ENCODE measurements at regions not wholly inside any gene's neighbourhood (a gene's known extent, or its start where the extent isn't known, plus 50 kb on each side); places are given as distances from the start of the nearest gene placed in this dataset.

- no peak for DNase-seq
These were observed 182.4 kb downstream of the ANXA2 start for GRCh38 chr15:60215225-60215963.

DNA sequence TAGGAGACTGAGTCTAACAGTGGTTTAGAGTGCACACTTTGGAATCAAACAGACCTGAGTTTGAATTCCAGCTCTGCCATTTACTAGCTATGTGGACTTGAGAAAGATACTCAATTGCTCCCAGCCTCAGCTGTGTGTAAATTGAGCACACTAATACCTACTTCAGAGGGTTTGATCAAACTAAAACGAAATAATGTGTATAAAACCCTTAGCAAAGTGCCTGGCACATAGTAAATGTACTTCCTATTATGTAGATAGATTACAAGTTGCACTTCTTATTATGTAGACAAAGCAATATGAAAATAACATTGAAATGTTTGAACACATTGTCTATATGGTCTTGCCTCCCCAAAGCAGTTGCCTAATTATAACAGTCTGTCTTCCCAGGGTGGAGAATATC, 180.6 kb downstream of the ANXA2 start:
- DNase-seq = no peak

- no peak for DNase-seq
These were observed 179.5 kb downstream of the ANXA2 start for GRCh38 chr15:60218256-60218655.

DNA sequence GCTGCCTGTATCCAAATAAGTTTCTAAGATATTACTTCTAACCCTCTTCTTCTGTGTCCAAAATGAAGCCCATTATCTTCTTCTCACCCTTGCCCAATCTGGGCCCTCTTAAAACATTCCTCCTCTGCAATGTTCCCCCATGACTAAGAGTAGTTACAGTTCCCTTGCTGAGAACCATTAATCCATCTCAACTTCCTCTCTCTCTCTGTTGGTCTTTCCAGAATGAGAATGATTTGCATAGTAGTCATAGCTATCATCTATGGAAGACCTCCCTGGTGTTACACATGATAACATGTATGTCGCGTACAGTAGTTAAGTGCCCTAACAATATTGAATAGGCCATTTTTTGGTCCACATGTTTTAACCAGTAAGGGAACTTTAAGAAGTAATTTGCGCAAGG, 177.9 kb downstream of the ANXA2 start:
- peak; percentile 37 for DNase-seq

- DNase-seq = no peak
These were observed 176.4 kb downstream of the ANXA2 start for GRCh38 chr15:60221356-60221755.

DNA sequence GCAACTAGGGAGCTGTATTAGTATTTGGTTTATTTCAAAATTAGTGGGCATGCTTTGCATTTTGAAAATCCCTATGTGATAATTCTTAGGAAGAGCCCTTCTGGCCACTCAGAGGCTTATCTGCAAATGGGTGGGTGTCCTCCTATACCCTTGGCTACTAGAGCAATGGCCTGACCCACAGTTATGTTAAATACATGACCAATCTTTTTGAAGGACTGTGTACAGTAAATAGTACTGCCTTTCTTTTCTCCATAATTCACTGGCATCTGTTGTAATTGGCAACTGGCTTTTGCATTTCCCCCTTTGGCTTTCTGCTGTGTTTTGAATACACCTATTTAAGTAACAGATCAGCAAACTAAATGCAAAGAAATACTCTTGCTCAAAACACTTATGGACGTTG, 175.4 kb downstream of the ANXA2 start:
- DNase-seq = no peak

- no peak for DNase-seq
These were observed 174.6 kb downstream of the ANXA2 start for GRCh38 chr15:60223176-60223575.

- no peak for DNase-seq
These were observed 170.9 kb downstream of the ANXA2 start for GRCh38 chr15:60226924-60227323.

GRCh38 chr15:60228101-60228500, 169.7 kb downstream of the ANXA2 start:
- peak; percentile 6 for DNase-seq

DNA sequence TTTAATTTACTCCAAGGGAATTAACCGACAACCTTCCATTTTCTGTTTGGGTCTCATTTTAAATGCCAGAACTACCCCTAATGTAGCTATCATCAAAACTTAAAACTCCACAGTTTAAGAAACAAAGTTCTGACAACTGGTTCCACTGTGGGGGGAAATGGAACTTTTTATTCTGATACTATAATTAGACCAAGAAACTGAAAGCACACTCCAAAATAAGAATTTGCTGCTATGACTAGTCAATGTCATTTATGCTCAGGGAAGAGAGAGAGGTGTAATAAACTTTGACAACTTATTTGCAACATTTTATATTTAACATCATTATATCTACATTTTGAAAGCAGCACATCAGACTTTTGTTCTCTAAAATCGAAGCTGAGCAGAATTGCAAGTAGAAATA, 169.2 kb downstream of the ANXA2 start:
- DNase-seq = no peak

GRCh38 chr15:60235951-60236710, 161.7 kb downstream of the ANXA2 start:
- no peak for DNase-seq

- DNase-seq = peak; percentile 24
These were observed 160.3 kb downstream of the ANXA2 start for GRCh38 chr15:60237446-60237845.

DNA sequence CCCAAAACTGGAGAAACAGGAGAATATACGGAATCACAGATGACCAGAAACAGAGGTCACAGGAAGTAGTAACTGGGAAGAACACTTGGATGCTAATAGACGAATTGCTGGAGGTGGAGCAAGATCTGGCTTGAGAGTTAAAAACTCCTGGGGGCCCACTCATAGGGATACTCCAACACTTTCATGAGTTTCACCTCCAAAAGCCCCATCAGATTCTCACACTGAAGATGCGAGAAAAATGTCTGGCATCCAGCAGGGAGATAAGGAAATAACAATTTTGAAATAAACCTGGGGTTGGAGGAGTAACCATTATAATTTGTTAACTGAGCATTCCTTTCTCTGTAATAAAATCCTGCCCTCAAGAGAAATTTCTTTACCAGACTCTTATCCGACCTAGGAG, 154.0 kb downstream of the ANXA2 start:
- no peak for DNase-seq

GRCh38 chr15:60244813-60245212, 153.0 kb downstream of the ANXA2 start:
- DNase-seq = no peak

GRCh38 chr15:60250316-60250715, 147.5 kb downstream of the ANXA2 start:
- no peak for DNase-seq

DNA sequence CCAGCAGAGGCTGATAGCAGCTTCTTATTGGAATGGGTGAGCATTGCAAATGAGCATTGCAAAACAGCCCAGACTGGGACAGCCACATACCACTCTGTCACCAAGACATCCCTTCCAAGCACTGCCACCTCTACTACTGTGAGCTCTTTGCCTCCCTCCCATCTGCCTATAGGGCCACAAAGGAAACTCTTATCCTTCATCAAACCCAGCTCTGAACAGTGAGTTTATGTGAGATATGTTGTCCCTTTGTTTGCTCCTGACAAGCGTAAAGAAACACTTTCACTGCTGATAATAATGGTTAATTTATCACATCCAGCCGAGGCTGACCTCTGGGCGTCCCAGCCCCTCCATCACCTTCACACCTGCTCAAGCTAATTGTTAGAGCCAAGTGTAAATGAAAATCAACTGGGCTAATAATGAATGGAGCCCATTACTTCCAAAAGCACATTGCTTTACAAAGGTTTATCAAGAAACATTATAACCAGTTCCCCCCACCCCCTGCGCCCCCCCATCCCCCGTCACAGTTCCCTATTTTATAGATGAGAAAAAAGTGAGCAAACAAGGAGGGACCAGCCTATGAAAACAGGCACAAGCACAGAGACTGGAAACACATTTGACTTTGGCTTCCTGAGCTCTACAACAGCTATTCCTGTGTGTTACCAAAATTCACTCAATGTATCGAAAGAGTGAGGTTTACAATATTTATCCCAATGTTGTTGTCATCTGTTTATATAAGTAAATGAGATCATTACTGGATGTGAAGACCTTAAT, 146.3 kb downstream of the ANXA2 start:
- no peak for DNase-seq

DNA sequence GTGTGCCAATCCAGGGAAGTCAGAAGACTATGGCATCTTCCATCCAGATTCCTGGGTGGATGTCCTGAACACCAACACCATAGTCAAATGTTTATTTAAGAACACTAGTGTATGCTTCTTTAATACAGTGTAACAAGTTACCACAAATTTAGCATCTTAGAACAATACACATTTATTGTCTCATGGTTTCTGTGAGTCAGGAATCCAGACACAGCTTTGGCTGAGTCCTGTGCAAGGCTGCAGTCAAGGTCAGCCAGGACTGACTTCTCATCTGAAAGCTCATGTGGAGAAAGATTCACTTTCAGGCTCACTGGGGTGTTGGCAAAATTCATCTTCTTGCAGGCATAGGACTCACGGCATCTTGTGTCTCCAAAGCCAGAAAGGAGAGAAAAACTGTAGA, 143.4 kb downstream of the ANXA2 start:
- no peak for DNase-seq

DNA sequence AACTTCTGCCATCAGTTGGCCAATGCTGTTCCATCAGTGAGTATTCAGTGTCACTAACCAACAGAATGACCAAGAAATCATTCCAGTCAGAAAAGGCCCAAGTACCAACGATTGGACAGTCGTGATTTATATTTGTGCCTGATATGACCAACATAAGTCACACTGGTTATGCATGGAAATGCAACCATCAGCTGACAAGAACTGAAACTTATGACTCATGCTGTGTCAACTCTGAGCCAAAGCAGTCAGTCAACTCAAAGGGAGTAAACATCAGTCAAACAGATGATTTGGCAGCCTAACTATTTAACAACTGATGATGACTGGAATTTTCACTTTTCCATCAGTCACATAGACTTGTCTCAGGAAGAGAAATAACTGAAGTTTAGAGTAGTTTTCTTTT, 142.4 kb downstream of the ANXA2 start:
- DNase-seq = peak; percentile 6

GRCh38 chr15:60257591-60258159, 140.1 kb downstream of the ANXA2 start:
- no peak for DNase-seq

GRCh38 chr15:60259469-60259868, 138.3 kb downstream of the ANXA2 start:
- DNase-seq = no peak

GRCh38 chr15:60264088-60264487, 133.7 kb downstream of the ANXA2 start:
- no peak for DNase-seq

GRCh38 chr15:60264566-60264965, 133.2 kb downstream of the ANXA2 start:
- DNase-seq = no peak

- no peak for DNase-seq
These were observed 132.7 kb downstream of the ANXA2 start for GRCh38 chr15:60265057-60265456.

All from fibroblast of upper back skin (primary cell).